Pancreas (tissue), 10 donors: ENCODE measurements at regions not wholly inside any gene's neighbourhood (a gene's known extent, or its start where the extent isn't known, plus 50 kb on each side); places are given as distances from the start of the nearest gene placed in this dataset.
A peak's percentile ranks its signal among the peaks of the same experiment; 100 is the strongest.

Source experiments
- ATAC-seq, 4 donors: fragments of 200-7000 bp; cut with Tn5 transposase; one replicate each; pipeline versions ENCODE4 v1.8.0 to v1.9.1; 2020; ENCODE audit warnings: mild to moderate bottlenecking in 4 of 4, moderate library complexity in 4 of 4
- DNase-seq, 6 donors: peaks; one replicate each; pipeline ENCODE4 v3.0.0-alpha.2; 2020
- FAIRE-seq: peaks from 2 replicates; lab custom pipeline; 2012; peaks lifted over from hg19 to GRCh38; lab: Jason Lieb, UNC
- H3K27ac ChIP-seq, 4 donors: fragments of 200-600 bp; sonication (generic); 1 replicate in 3 of 4; 2 replicates in 1 of 4; pipeline versions ENCODE4 v1.5.0 to v1.8.0; 2020
- H3K27me3 ChIP-seq, 4 donors: fragments of 200-600 bp; one replicate each; pipeline ENCODE4 v1.8.0; 2021
- H3K36me3 ChIP-seq, 3 donors: fragments of 200-600 bp; sonication (generic) in 1 of 3; one replicate each; pipeline versions ENCODE4 v1.5.0 to v1.8.0; 2020 to 2021
- H3K4me1 ChIP-seq, 3 donors: fragments of 200-600 bp; one replicate each; pipeline ENCODE4 v1.8.0; 2021
- H3K4me3 ChIP-seq, 4 donors: fragments of 200-600 bp; sonication (generic) in 2 of 4; one replicate each; pipeline versions ENCODE4 v1.5.0 to v1.8.0; 2020 to 2021
- H3K9me3 ChIP-seq, 4 donors: fragments of 200-600 bp; one replicate each; pipeline ENCODE4 v1.8.0; 2021
- CTCF ChIP-seq, 4 donors: fragments of 200-600 bp; sonication (generic) in 3 of 4; IDR thresholded peaks; one replicate each; pipeline versions ENCODE4 v1.5.0 to v1.8.0; 2021; ENCODE audit warnings: antibody characterized with exemption in 4 of 4
- WGBS, 2 donors: extraction: QIAGEN DNeasy Blood & Tissue Kit; methylation state at CpG; one replicate each; pipeline ENCODE4 v1.1.7; 2013; 5-methylcytosine and 5-hydroxymethylcytosine counted together
- intact Hi-C, 3 donors: fragments of 100-400 bp; cut with DNase I; formaldehyde crosslinking; loops; one replicate each; pipeline versions ENCODE4 v1.11.1 to v1.14.2; 2022
- donor health status: healthy with polysubstance abuse.
- donor health status: DM: no; HTN: no; CAD: no; lungs with moderate emphysema.
- donor health status: DM: no; HTN: no; CAD: no.
- donor health status: control.
- donor health status: control.
- donor health status: Bipolar disorder and iron deficiency.
- donor health status: DM: yes; HTN: yes; CAD: no.
- donor health status: DM: no; HTN: no; CAD: no.
- donor health status: DM: no; HTN: no; CAD: no.
- donor health status: DM: yes; HTN: yes; CAD: no.

GRCh38 chr11:19389787-19390303, 149.1 kb upstream of the E2F8 start:
- H3K36me3 ChIP-seq = no peaks in the 10 kb centered on the region
- intact Hi-C loops = no loop called here
- no peaks in the 10 kb centered on the region for H3K4me1 ChIP-seq
- WGBS, 2 donors = 67 to 72% methylated on average over 3 of the region's 3 CpGs
- H3K27ac ChIP-seq = no peak overlapping the region
- ATAC-seq = peak in 3 of 4 donors; percentile 60 to 72 (median 70)
- no peaks in the 10 kb centered on the region for H3K27me3 ChIP-seq
- FAIRE-seq = no peak
- H3K9me3 ChIP-seq = no peaks in the 10 kb centered on the region
- no peak for TF ChIP-seq CTCF (IDR thresholded peaks at IDR 0.05)
- peak in 1 of 6 donors; percentile 30 for DNase-seq
- H3K4me3 ChIP-seq = no peak overlapping the region

- no peak for DNase-seq
- no peak for ATAC-seq
- intact Hi-C loops = no loop called here
- TF ChIP-seq CTCF (IDR thresholded peaks at IDR 0.05) = no peak
- Histone ChIP-seq H3K4me1 (no peaks in the 10 kb centered on the region), H3K36me3 (no peaks in the 10 kb centered on the region), H3K9me3 (no peaks in the 10 kb centered on the region), H3K27me3 (no peaks in the 10 kb centered on the region), H3K4me3 (no peak overlapping the region), H3K27ac (no peak overlapping the region)
- FAIRE-seq = no peak
- 51 to 54% methylated on average over 16 of the region's 16 CpGs for WGBS, 2 donors
Measured at GRCh38 chr11:19382131-19382611, 141.4 kb upstream of the E2F8 start.

DNA sequence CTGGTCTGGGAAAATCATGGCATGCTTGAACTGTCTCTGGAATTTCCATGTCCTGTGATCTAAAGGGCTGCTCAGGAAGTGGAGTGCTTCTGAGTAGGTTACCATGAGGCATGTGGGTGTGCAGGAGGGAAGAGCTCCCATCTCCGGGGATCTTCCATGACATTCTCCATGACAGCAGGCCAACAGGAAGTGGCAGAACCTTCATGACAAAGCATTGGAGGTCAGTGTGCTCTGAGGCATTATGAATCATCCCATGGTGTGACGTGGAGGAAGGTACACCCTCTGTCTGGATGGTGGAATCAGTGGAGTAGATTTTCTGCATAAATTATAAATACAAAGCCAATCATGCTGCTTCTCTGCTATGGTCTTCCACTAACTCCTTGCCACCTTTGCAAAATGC, 139.6 kb upstream of the E2F8 start:
- DNase-seq (no peak), ATAC-seq (peak in 1 of 4 donors; percentile 62), FAIRE-seq (no peak)
- TF ChIP-seq CTCF (IDR thresholded peaks at IDR 0.05) = no peak
- Histone ChIP-seq H3K4me1 (no peaks in the 10 kb centered on the region), H3K27ac (no peak overlapping the region), H3K27me3 (no peaks in the 10 kb centered on the region), H3K4me3 (no peak overlapping the region), H3K9me3 (no peaks in the 10 kb centered on the region), H3K36me3 (no peaks in the 10 kb centered on the region)
- intact Hi-C loops = no loop called here
- WGBS, 2 donors = 67 to 72% methylated on average over 2 of the region's 2 CpGs

GRCh38 chr11:19379465-19379864, 138.7 kb upstream of the E2F8 start:
- Histone ChIP-seq H3K27ac (no peak overlapping the region), H3K9me3 (no peaks in the 10 kb centered on the region), H3K27me3 (no peaks in the 10 kb centered on the region), H3K4me1 (no peaks in the 10 kb centered on the region), H3K36me3 (no peaks in the 10 kb centered on the region), H3K4me3 (no peak overlapping the region)
- FAIRE-seq (no peak), DNase-seq (no peak), ATAC-seq (no peak)
- WGBS, 2 donors = 82 to 87% methylated on average over 7 of the region's 7 CpGs
- intact Hi-C loops = loop anchor here in 1 of 3 donors (5.0 kb wide), 1 partner anchor 168 kb away; no protein-coding TSS in a partner anchor
- TF ChIP-seq CTCF (IDR thresholded peaks at IDR 0.05) = no peak

DNA sequence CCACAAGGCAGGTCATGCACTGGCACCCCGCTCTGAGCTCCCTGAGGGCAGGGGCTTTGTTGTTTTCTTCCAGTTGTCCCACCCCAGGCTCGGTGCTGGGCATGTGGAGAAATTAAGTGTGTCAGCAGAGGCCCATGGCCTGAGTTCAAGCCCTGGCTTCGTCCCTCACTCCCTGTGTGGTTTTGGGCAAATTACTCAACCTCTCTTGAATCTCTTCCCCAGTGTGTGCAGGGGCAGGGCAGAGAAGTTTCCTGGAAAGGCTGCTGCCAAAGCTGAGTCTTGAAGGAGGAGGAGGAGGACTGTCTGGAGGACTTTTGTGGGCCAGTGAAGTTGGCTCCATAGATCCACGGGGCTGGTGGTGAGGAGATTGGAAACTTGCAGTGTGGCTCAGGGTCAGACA, 138.1 kb upstream of the E2F8 start:
- H3K36me3 ChIP-seq = no peaks in the 10 kb centered on the region
- no peaks in the 10 kb centered on the region for H3K27me3 ChIP-seq
- no peak for FAIRE-seq
- TF ChIP-seq CTCF (IDR thresholded peaks at IDR 0.05) = no peak
- no peak for DNase-seq
- intact Hi-C loops = loop anchor here in 1 of 3 donors (5.0 kb wide), 1 partner anchor 168 kb away; no protein-coding TSS in a partner anchor
- H3K9me3 ChIP-seq = no peaks in the 10 kb centered on the region
- ATAC-seq = peak in 1 of 4 donors; percentile 29
- H3K27ac ChIP-seq = no peak overlapping the region
- whole genome bisulfite sequencing, 2 donors = 82 to 84% methylated on average over 4 of the region's 4 CpGs
- no peaks in the 10 kb centered on the region for H3K4me1 ChIP-seq
- no peak overlapping the region for H3K4me3 ChIP-seq
